ENCODE measurements at regions not wholly inside any gene's neighbourhood (a gene's known extent, or its start where the extent isn't known, plus 50 kb on each side); places are given as distances from the start of the nearest gene placed in this dataset.

- no peak overlapping the region for H3K4me3 ChIP-seq (ENCODE audit: control insufficient read depth, low read depth, low read length)
- TF ChIP-seq CTCF (conservative IDR thresholded peaks at IDR 0.05; ENCODE audit: control insufficient read depth, insufficient read depth, low read depth, low read length), result no peak
- no peak for DNase-seq (ENCODE audit: low read depth)
Measured at GRCh38 chr2:118761771-118762170, 85.7 kb downstream of the EN1 start.

DNA sequence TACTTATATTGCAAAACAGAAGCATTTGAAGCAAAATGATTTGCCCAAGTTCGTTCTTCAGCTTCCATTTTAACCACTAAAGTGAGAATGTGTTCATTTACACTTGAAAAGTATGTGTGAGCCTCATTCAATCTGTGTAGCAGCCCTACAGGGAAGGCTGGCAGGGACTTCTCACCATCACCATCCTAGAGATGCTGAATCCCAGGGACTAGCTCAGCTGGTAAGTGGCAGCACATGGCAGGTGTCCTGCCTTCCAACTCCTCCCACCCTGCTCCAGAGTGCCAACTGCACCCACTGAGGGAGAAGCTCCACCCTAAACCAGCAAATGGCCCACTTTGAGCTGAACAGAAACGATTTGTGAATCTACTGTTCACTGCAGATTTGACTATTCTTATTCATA, 91.5 kb downstream of the EN1 start:
- H3K4me3 ChIP-seq (ENCODE audit: control insufficient read depth, low read depth, low read length), result no peak overlapping the region
- no peak for DNase-seq (ENCODE audit: low read depth)
- TF ChIP-seq CTCF (conservative IDR thresholded peaks at IDR 0.05; ENCODE audit: control insufficient read depth, insufficient read depth, low read depth, low read length), result no peak

DNA sequence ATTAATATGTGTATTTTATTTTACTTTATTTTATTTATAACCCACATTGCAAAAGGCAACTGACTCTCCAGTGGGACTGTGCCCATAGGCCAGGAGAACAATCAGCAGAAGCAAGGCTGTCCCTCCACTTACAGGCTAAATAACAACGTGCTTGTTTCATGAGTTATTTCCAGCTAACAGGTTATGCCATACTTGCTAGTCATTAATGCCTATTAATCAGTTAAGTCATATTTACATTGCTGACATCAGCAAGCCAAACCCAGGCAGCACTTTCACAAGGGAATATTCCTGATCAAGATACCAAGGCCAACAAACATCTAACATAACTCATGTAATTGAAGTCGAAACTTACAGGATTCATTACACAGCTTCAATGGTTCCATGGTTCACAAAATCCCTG, 92.1 kb downstream of the EN1 start:
- peak; percentile 21 for DNase-seq (ENCODE audit: low read depth)
- no peak for TF ChIP-seq CTCF (conservative IDR thresholded peaks at IDR 0.05; ENCODE audit: control insufficient read depth, insufficient read depth, low read depth, low read length)
- no peak overlapping the region for H3K4me3 ChIP-seq (ENCODE audit: control insufficient read depth, low read depth, low read length)

DNA sequence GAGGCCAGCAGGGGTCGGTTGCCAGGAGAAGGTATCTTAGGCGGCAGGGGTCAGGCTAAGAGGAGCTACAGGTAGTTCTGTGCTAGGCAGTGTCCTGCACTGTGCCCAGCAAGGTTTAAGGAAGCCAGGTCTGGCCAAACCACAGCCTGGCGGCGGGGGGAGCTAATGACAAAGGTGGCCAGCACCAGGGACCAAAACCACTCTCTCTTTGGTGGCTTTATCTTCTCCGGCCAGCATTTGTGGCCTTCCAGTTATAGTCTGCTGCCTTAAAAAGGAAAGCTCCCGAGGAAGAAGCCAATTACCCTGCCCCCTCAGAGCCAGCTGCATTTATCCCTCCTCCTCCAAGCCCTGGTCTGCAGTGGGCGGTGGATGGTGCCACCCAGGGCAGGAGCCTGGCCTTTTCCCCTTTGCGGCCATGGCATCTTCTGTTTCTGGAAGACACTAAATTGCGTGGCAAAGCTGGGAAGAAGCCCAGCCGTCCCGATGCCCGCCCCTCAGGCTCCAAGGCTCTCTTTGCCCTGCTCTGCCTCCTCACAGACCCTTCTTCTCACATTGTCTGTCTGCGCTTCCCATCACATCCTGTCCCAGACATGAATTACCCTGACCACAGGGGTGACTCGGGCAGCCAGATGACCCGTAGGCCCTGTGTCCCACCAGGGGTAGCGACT, 94.6 kb downstream of the EN1 start:
- H3K4me3 ChIP-seq (ENCODE audit: control insufficient read depth, low read depth, low read length), result no peak overlapping the region
- no peak for DNase-seq (ENCODE audit: low read depth)
- no peak for TF ChIP-seq CTCF (conservative IDR thresholded peaks at IDR 0.05; ENCODE audit: control insufficient read depth, insufficient read depth, low read depth, low read length)

- no peak overlapping the region for H3K4me3 ChIP-seq (ENCODE audit: control insufficient read depth, low read depth, low read length)
- no peak for TF ChIP-seq CTCF (conservative IDR thresholded peaks at IDR 0.05; ENCODE audit: control insufficient read depth, insufficient read depth, low read depth, low read length)
- DNase-seq (ENCODE audit: low read depth), result peak; percentile 79
Measured at GRCh38 chr2:118750959-118751565, 96.4 kb downstream of the EN1 start.

- no peak overlapping the region for H3K4me3 ChIP-seq (ENCODE audit: control insufficient read depth, low read depth, low read length)
- TF ChIP-seq CTCF (conservative IDR thresholded peaks at IDR 0.05; ENCODE audit: control insufficient read depth, insufficient read depth, low read depth, low read length), result no peak
- DNase-seq (ENCODE audit: low read depth), result peak; percentile 24
Measured at GRCh38 chr2:118748245-118748885, 99.1 kb downstream of the EN1 start.

Measured in fibroblast of mammary gland (primary cell).